ENCODE measurements at regions not wholly inside any gene's neighbourhood (a gene's known extent, or its start where the extent isn't known, plus 50 kb on each side); places are given as distances from the start of the nearest gene placed in this dataset.
"Not testable (repeated sequence)": the region's sequence is repeated elsewhere in the genome, so short reads cannot be mapped to it uniquely, and the experiment has no call there.

GRCh38 chr14:71242237-71242748 is 335.0 kb downstream of the PCNX1 start:
- DNase-seq, result no peak

- DNase-seq, result no peak
These were observed 336.4 kb downstream of the PCNX1 start for GRCh38 chr14:71243697-71244096.

GRCh38 chr14:71244341-71244740 is 337.1 kb downstream of the PCNX1 start:
- no peak for DNase-seq

- DNase-seq, result no peak
These were observed 338.6 kb downstream of the PCNX1 start for GRCh38 chr14:71245659-71246361.

- DNase-seq, result no peak
These were observed 339.3 kb downstream of the PCNX1 start for GRCh38 chr14:71246539-71246938.

- DNase-seq, result no peak
These were observed 339.8 kb downstream of the PCNX1 start for GRCh38 chr14:71247106-71247505.

GRCh38 chr14:71248194-71248593 is 340.9 kb downstream of the PCNX1 start:
- DNase-seq, result no peak

GRCh38 chr14:71250347-71250746 is 343.1 kb downstream of the PCNX1 start:
- DNase-seq, result no peak

- DNase-seq, result no peak
These were observed 343.5 kb downstream of the PCNX1 start for GRCh38 chr14:71250791-71251190.

GRCh38 chr14:71254091-71254719 is 346.9 kb downstream of the PCNX1 start:
- DNase-seq, result not testable (repeated sequence)

GRCh38 chr14:71261206-71261605 is 353.9 kb downstream of the PCNX1 start:
- no peak for DNase-seq

GRCh38 chr14:71262441-71262840 is 355.2 kb downstream of the PCNX1 start:
- no peak for DNase-seq

GRCh38 chr14:71264260-71264659 is 357.0 kb downstream of the PCNX1 start:
- DNase-seq, result no peak

- no peak for DNase-seq
These were observed 359.8 kb downstream of the PCNX1 start for GRCh38 chr14:71267007-71267513.

- no peak for DNase-seq
These were observed 360.4 kb downstream of the PCNX1 start for GRCh38 chr14:71267691-71268090.

- DNase-seq, result no peak
These were observed 362.9 kb downstream of the PCNX1 start for GRCh38 chr14:71270111-71270510.

- DNase-seq, result no peak
These were observed 364.1 kb downstream of the PCNX1 start for GRCh38 chr14:71271166-71271945.

GRCh38 chr14:71273366-71273765 is 366.1 kb downstream of the PCNX1 start:
- no peak for DNase-seq

GRCh38 chr14:71284048-71284447 is 376.8 kb downstream of the PCNX1 start:
- DNase-seq, result no peak

GRCh38 chr14:71286126-71286525 is 378.9 kb downstream of the PCNX1 start:
- DNase-seq, result peak; percentile 43

- DNase-seq, result no peak
These were observed 380.3 kb downstream of the PCNX1 start for GRCh38 chr14:71287567-71287966.

- no peak for DNase-seq
These were observed 382.3 kb downstream of the PCNX1 start for GRCh38 chr14:71289536-71289935.

GRCh38 chr14:71290301-71290700 is 383.0 kb downstream of the PCNX1 start:
- DNase-seq, result no peak

Measured in NCI-H82 (cell line).